ENCODE measurements at regions not wholly inside any gene's neighbourhood (a gene's known extent, or its start where the extent isn't known, plus 50 kb on each side); places are given as distances from the start of the nearest gene placed in this dataset.
"Not testable (repeated sequence)": the region's sequence is repeated elsewhere in the genome, so short reads cannot be mapped to it uniquely, and the experiment has no call there.

DNA sequence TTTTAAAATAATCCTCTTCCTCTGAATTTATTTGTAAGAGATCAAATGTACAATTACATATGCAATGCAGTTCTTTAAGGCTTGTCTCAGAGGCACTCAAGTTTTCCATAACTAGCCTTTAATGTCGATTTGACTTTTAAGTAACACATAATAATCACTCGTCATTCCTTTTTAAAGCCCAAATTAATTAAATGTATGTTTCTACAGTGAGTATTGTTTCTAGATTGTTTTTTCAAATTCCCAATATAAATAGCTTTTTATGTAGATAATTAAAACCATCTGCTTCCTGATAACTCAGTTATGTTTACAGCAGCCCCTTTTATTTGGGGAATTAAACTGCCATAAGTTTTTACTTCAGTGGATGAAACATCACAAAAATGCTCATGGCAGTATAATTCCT lies 185.1 kb downstream of the ETNK1 start:
- DNase-seq = no peak

DNA sequence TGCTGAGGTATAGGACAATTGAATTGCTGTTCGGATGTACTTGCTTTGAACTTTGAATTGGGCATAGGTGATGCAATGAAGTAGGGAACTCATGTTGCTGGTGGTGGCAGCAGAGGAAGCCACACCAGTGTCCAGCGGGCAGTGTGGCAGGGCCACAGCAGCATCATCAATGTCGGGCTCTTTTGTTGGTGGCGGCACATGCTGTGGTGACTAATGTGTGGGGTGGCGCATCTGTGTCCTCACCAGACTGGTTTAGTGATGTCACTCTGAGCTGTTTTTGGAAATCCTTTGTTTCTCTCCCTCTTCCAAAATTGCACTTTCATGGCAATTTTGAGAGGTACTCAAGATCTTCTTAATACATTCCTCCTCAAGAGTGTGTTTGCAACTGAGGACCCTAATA lies 187.6 kb downstream of the ETNK1 start:
- no peak for DNase-seq

DNA sequence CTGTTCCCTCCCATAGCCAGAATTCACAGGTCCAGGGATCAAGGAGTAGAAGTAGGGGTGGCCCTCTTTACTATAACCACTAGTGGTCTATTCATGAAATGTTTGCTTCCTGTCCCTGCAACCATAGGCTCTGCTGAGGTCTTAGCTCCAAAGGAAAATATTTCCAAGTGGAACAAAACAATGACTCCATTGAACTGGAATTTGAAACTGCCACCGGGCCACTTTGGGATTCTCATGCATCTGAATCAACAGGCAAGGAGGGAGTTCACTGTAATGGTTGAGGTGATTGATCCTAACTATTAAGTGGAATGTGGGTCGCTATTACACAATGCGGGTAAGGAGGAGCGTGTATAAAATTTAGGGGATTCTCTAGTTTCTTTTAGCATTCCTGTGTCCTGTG lies 197.0 kb downstream of the ETNK1 start:
- no peak for DNase-seq

DNA sequence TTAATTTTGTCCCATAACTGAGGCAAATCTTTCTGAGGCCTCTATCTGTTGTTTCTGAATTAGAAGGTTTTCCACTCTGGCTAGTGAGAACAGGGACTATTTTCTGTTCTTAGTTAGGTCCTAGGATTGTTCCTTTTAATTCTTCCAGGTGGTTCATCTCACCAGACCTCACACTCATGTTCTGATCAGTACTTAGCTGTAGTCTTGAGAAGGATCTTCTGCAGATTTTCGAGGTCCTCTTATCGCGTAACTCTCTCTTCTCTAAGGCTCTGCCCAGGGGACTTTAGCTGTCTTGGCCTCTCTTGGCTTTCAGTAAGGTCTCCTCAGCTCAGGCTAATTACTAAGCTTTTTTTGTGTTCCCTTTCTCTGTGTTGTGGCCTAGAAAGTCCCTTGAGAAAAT lies 201.1 kb downstream of the ETNK1 start:
- no peak for DNase-seq

DNA sequence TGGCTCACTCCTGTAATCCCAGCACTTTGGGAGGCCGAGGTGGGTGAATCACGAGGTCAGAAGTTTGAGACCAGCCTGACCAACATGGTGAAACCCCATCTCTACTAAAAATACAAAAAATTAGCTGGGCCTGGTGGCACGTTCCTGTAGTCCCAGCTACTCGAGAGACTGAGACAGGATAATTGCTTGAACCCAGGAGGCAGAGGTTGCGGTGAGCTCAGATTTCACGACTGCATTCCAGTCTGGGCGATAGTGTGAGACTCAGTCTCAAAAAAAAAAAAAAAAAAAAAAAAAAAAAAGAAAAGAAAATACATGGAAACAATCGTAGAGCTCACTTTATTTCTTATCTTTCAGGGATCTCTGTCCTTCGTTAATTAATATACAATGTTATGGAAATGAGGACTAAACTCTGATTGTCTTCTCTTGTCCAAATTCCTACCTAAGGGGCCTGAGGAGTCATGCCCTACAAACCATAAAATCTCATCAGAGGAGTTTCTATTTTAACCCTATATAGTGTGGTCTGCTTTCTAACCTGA lies 201.5 kb downstream of the ETNK1 start:
- not testable (repeated sequence) for DNase-seq

DNA sequence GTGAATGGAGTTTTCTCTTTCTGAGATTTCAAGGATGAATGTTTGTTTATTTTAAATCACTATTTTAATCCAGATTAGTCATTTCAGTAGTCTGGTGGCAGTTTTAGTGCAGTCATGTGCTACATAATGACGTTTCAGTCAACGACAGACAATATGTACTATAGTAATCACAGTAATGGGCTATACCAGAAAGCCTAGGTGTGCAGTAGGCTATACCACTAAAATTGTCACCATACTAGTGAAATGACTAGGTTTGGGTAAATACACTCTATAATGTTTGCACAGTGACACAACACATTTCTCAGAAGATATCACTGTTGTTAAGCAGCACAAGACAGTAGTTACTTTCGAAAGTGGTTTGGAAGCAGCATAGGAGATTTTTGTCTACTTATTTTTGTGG lies 203.1 kb downstream of the ETNK1 start:
- no peak for DNase-seq

DNA sequence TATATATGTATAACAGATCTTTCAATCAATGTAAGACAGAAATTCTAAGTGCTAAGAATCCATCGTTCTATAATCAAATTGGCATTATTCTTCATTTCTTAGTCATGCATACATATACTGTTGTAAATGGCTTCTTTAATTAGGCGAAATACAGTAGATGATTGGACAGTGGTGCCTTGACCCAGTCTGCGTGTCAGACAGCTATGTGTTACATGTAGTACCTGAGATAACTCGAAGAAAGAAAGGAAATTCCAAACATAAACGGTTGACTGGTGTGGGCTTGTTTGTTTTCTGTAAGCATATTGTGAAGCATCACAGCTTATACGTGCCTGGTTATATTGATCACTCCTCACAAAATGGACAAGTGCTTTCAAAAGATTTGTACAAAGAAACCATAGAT lies 210.5 kb downstream of the ETNK1 start:
- DNase-seq = no peak

DNA sequence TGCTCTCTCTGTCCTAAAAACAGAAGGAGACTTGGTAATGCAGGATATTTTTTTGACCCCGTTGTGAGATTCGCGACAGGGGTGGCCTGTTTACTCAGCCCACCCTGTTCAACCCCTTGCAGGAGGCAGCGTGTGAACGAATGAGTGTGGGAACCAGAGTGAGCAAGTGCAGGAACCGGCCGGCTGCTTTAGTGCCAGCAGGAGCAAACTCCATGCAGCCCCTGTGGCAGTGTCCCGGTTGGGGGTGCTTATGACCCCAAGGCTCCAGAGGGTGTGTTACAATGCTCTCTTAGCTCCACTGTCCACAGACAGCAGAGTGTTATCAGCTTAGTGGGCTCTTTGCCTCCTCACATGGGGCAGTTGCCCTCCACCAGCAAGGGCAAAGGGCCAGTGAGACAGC lies 225.2 kb downstream of the ETNK1 start:
- DNase-seq = no peak

DNA sequence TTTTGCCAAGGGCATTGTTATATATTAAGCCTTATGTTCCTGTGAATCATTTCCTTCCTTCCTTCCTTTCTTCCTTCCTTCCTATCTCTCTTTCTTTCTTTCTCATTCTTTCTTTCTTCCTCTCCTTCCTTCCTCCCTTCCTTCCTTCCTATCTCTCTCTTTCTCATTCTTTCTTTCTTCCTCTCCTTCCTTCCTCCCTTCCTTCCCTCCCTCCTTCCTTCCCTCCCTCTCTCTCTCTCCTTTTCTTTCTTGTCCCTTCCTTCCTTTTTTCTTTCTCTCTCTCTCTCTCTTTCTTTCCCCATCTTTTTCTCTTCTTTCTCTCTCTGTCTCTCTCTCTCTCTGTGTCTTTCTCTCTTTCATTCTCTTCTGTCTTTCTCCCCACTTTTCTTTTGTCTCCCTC lies 226.6 kb downstream of the ETNK1 start:
- DNase-seq = no peak

DNA sequence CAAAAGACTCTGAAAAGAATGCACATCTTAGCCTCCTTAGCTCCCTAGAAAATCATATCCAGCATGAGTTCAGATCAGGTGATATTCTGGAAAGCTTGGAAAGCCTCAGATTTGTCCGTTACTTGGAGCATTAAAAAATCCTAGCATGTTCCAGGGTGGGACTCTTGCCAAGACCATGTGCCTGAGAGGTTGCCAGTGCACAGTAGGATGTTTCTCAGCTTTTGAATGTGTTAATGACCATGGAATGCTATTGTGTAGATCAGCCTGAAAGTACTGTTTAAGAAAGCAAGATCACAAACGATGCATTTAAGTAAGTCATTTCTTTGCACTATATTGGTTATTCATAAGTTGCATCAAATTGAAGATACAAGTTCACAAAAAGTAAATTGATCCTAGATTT lies 230.5 kb downstream of the ETNK1 start:
- no peak for DNase-seq

DNA sequence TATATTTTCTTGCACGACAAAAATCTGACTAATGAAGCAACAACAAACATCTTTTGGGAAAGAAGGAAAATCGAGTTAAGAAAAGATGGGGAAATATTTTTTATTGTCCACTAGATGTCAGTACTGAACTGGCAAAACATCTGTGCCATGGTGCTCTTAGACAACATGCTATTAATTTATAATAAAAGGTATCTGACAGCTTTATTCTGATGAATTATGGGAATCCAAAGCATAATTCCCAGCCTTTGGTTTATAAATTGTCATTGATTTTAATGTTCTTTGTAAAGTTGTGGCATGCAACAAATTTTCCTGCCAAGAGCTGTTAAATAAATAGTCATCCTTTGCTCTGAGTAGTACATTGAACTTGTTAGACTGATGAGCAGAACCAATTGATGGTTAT lies 231.2 kb downstream of the ETNK1 start:
- DNase-seq = peak; percentile 15 to 47 (median 22)

DNA sequence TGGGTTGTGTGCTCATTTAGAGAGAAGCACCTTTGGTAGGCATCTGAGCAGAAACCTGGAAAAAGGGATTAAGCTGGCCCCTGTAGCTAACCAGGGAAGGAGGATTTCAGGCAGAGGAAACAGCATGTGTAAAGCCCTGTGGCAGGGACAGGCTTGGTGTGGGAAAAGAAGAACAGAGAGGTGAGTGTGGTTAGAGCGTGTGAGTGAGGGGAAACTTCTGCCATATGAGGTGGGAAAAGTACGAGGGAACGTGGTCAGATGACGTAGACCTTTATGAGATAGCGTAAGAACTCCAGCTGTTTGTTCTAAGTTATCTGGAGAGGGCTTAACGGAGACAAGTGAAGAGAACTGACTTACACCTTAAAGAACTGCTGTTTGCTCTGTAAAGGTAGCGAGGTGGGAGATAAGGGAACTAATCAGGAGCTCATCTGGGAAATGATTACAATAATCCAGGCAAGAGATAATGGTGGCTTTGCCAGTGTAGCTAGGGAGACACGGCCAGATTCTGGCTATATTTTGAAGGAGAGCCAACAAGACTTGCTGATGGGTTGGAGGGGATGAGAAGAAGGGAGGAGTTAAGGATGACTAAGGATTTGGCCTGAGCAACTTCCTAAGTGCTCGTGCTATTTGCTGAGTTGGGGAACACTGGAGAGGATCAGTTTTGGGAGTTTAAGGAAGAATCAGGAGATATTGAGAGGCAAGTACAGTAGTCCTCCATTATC lies 234.0 kb downstream of the ETNK1 start:
- no peak for DNase-seq

DNA sequence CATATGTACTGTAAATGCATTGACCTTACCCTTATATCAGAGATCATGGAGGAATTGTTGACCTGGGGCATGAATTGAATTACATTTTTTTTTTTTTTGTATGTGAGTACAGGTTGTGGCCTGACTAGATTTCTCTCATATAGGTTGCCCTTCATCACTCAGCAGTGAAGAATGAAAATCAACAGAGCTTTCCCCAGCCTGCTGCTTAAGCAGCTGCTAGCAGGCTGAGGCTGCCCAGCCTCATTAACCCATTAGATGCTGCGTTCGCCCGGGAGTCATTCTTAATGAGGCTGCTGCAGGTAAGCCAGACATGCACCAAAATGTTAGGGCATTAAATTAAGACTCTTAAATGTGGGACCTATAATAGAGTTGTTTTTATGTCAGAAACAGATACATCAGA lies 236.0 kb downstream of the ETNK1 start:
- no peak for DNase-seq

DNA sequence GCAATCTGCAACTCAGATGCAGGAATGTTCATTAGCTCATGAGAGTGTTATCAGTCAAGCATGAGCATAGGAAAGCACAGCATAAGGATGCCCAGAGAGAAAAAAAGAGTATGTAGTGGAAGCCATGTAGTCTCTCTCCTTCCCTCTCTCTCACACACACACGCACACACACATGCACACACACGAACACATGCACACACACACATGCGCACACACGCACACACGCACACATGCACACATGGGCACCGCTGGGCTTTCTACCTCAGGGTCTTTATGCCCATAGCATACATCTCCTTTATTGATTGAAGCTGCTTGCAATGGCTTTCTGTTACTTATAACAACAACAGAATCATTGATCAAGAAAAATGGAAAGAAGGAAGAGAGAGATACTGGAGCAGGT lies 240.9 kb downstream of the ETNK1 start:
- no peak for DNase-seq

DNA sequence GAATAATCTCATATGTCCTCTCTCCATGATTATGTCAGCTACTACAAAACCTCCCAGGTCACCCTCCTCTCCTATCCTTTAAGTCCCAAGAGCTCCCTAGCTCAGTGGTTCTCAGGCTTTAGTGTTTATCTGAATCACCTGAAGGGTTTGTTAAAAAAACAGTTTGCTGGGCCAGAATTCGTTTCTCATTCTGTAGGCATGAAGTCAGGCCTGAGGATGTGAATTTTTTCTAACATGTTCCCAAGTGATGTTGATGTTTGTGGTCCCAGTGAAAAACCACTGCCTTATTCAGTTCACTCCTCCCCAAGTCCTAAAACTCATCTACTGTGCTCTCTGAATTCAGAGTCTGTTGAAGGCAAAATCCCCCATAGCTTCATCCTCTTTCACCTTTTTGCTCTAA lies 241.4 kb downstream of the ETNK1 start:
- DNase-seq = no peak

DNA sequence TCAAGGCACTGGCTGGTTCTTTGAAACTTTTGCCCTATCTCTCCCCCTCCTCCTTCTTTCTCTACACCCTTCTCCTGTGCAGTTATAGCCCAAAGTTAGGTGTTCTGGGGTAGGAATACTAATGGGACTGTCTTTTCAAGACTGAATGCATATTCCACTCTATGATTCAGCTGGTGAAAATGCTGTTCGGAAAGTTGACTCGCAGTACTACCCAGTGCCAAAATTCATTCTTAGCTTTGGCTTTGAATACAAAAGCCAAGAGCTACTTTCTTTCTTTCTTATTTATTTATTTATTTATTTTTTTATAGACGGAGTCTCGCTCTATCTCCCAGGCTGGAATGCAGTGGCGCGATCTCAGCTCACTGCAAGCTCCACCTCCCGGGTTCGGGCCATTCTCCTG lies 249.2 kb downstream of the ETNK1 start:
- no peak for DNase-seq

DNA sequence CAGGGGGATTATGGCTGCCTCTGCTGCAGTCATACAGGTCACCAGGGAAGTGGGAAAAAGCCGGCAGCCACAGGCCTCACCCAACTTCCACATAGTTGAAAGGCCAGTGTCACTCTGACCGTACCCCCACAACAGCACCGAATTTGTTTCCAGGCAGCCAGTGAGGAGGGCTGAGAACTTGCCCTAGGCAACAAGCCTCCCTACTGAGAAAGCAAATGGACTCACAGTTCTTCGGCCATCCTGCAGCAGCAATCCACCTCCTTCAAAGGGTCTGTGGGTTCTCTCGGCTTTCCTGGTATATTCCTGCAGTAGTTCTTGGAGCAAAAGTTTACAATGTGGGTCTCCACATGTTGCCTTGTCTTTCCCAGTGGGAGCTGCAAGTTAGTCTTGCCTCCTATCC lies 251.3 kb downstream of the ETNK1 start:
- DNase-seq = no peak

DNA sequence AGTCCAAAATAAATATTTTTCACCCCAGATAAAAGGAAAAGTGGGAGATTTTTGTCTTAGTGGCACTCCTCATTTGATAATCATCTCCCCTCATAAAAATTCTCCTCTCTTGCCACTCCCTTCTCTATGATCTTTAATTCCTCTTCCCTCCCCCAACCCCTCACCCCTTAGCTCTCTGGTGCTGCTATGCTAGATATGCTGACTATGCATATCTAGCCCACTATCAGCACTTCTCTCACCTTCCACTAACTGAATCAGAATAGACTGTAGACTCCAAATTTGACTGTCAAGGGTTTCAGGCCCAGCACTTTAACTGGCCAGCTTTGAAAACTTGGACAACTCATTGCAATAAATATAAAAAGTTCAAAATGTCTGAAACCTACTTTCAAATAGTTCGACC lies 254.2 kb downstream of the ETNK1 start:
- DNase-seq = no peak

DNA sequence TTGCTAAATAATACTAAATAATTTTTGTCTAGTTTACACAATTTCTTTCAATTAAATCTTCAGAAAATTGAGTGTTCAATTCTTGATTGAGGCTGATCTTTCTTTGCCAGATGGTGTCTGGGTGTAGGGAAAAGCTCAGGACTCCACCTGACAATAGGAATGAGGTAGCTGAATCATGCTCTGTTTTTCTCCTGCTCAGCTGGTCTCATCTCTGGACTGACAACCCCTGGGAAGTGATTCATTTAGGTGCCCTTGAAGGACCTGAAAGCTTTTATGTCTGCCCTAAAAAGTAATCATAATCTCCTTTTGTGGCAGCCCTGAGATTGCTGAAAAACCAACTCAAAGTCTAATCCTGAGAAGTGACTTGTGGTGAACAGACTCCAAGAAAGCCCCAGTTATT lies 255.4 kb downstream of the ETNK1 start:
- DNase-seq = no peak

DNA sequence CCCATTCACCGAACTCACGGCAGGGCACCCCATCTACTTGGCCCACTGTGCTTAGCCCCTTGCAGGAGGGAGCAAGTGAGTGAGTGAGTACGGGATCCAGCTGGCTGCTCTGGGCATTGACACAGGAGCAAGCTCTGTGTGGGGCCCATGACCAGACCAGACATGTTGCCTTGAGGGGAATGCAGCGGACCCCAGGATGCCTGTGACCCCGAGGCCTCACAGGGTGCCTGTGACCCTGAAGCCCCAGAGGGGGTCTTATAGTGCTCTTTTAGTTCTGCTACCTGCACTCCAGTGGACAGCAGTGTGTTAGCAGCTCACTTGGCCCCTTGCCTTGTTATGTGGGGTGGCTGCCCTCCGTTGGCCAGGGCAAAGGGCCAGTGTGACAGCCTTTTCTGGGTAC lies 255.8 kb downstream of the ETNK1 start:
- DNase-seq = no peak

DNA sequence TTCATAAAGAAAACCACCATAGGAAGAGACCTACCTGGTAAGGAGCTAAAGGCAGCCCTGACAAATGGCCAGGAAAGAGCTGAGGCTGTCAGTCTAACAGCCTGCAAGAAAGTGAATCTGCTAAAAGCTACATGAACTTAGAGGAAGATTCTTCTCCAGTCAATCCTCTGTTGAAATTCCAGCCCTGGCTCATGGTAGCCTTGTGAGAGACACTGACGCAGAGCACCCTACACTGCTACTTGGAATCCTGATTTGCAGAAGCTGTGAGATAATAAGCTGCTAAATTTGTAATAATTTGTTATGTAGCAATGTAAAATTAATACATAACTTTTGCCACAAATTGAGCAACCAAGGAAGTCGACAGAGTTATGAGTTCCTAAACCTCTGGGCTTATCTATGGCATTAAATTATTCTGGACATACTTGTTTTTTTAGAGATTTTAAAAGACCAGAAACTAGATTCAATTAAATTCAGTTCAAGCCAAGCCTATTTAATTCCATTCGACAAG lies 257.0 kb downstream of the ETNK1 start:
- DNase-seq = no peak

DNA sequence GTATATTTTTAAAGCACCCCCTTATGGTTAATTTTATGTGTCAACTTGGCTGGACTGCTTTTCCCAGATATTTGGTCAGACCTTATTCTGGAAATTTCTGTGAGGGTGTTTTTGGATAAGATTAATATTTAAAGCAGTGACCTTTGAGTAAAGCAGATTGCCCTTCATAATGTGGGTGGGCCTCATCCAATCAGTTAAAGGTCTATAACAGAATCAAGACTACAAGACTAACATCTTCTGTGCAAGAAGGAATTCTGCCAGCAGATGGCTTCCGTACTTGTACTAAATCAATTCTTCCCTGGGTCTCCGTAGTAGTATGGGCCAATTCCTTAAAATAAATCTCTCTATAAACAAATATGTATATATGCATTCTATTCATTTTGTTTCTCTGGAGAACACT lies 257.6 kb downstream of the ETNK1 start:
- DNase-seq = no peak

DNA sequence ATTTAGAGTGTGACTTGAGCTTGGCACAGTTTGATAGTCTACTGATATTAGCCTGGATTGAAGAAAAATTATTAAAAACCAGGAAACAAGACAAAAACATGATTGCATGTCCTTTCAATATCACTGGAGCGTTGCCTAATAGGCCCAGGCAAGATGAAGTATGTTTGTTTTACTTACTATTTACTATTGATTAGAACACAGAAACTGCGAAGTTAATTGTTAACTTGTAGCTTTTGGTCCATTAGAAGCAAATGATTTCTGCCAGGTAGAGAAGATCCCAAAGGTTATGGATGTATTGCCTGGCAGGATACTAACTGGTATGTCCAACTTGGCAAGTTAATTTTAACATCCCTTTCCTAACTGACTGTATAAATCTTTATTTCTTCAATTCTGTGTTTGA lies 268.9 kb downstream of the ETNK1 start:
- no peak for DNase-seq

DNA sequence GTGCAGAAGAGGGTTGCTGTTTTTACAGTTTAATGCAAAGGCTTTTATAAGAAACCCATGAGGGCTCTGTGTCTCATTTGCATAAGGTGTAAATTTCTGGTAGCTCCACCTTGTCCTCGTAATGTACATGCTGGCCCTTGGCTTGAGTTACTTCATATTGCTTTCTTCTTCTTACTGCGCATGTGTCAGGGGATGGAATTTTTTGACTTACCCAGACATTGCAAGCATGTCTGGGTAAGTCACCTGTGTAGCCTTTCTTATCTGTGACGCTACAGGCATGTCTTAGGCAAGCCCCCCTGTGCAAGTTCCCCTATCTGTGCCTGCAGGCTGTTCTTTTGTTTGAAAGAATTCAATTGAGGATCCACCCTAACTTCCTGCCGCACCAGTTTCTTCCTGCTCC lies 274.2 kb downstream of the ETNK1 start:
- DNase-seq = no peak
